ENCODE measurements at regions not wholly inside any gene's neighbourhood (a gene's known extent, or its start where the extent isn't known, plus 50 kb on each side); places are given as distances from the start of the nearest gene placed in this dataset.
"Not testable (repeated sequence)": the region's sequence is repeated elsewhere in the genome, so short reads cannot be mapped to it uniquely, and the experiment has no call there.

GRCh38 chr2:16777123-16777870 is 111.7 kb upstream of the CYRIA start:
- no peak for DNase-seq

GRCh38 chr2:16775899-16776231 is 110.2 kb upstream of the CYRIA start:
- DNase-seq: no peak

- no peak for DNase-seq
Measured at GRCh38 chr2:16774980-16775898, 109.6 kb upstream of the CYRIA start.

GRCh38 chr2:16774091-16774490 is 108.5 kb upstream of the CYRIA start:
- no peak for DNase-seq

- no peak for DNase-seq
Measured at GRCh38 chr2:16773080-16773713, 107.6 kb upstream of the CYRIA start.

GRCh38 chr2:16767789-16768476 is 102.3 kb upstream of the CYRIA start:
- DNase-seq: no peak

- no peak for DNase-seq
Measured at GRCh38 chr2:16765356-16765755, 99.7 kb upstream of the CYRIA start.

GRCh38 chr2:16764487-16764886 is 98.9 kb upstream of the CYRIA start:
- no peak for DNase-seq

- no peak for DNase-seq
Measured at GRCh38 chr2:16763493-16763899, 97.9 kb upstream of the CYRIA start.

GRCh38 chr2:16763056-16763455 is 97.4 kb upstream of the CYRIA start:
- no peak for DNase-seq

- DNase-seq: no peak
Measured at GRCh38 chr2:16760426-16760825, 94.8 kb upstream of the CYRIA start.

GRCh38 chr2:16756831-16757644 is 91.4 kb upstream of the CYRIA start:
- DNase-seq: peak; percentile 58

GRCh38 chr2:16755442-16755841 is 89.8 kb upstream of the CYRIA start:
- no peak for DNase-seq

GRCh38 chr2:16753025-16753424 is 87.4 kb upstream of the CYRIA start:
- not testable (repeated sequence) for DNase-seq

- not testable (repeated sequence) for DNase-seq
Measured at GRCh38 chr2:16750925-16751214, 85.2 kb upstream of the CYRIA start.

- DNase-seq: no peak
Measured at GRCh38 chr2:16750175-16750924, 84.7 kb upstream of the CYRIA start.

- not testable (repeated sequence) for DNase-seq
Measured at GRCh38 chr2:16748511-16749266, 83.1 kb upstream of the CYRIA start.

GRCh38 chr2:16747689-16748088 is 82.1 kb upstream of the CYRIA start:
- no peak for DNase-seq

- no peak for DNase-seq
Measured at GRCh38 chr2:16747257-16747656, 81.6 kb upstream of the CYRIA start.

- no peak for DNase-seq
Measured at GRCh38 chr2:16746833-16747232, 81.2 kb upstream of the CYRIA start.

GRCh38 chr2:16746329-16746728 is 80.7 kb upstream of the CYRIA start:
- no peak for DNase-seq
